H1 (cell line): ENCODE measurements at regions not wholly inside any gene's neighbourhood (a gene's known extent, or its start where the extent isn't known, plus 50 kb on each side); places are given as distances from the start of the nearest gene placed in this dataset.

Source experiments
- TAF7 ChIP-seq: optimal IDR thresholded peaks from 2 replicates; pipeline ENCODE3; 2011; ENCODE audit warnings: low read depth, mild to moderate bottlenecking, inconsistent platforms, low read length, moderate library complexity, borderline replicate concordance
- TF ChIP-seq, protein P1 (sequence below): fragments of 300-600 bp; sonication (generic); IDR thresholded peaks from 2 replicates; pipeline ENCODE4 v1.7.1; 2012; ENCODE audit warnings: low read length, moderate library complexity, mild to moderate bottlenecking, inconsistent platforms; ENCODE audit not compliant: insufficient replicate concordance

DNA sequence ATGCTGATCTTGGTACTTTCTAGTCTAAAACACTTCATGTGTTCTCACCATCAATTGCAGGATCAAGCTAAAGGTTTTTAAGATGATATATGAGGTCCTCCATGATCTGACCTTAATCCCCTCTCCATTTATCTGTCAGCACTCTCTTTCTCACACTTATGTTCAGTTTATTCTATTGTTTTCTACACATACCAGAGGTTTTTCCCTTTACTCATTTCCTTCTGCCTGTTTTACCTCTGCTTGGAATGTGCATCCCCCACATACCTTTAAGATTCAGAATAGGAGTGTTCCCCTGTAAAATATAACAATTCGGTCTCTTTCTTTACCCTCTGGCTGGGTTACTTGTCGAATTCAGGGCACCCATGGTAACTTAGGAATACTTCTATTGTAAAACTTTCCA, 219.1 kb upstream of the PKP2 start (continued):
- TF ChIP-seq, protein P1, sequence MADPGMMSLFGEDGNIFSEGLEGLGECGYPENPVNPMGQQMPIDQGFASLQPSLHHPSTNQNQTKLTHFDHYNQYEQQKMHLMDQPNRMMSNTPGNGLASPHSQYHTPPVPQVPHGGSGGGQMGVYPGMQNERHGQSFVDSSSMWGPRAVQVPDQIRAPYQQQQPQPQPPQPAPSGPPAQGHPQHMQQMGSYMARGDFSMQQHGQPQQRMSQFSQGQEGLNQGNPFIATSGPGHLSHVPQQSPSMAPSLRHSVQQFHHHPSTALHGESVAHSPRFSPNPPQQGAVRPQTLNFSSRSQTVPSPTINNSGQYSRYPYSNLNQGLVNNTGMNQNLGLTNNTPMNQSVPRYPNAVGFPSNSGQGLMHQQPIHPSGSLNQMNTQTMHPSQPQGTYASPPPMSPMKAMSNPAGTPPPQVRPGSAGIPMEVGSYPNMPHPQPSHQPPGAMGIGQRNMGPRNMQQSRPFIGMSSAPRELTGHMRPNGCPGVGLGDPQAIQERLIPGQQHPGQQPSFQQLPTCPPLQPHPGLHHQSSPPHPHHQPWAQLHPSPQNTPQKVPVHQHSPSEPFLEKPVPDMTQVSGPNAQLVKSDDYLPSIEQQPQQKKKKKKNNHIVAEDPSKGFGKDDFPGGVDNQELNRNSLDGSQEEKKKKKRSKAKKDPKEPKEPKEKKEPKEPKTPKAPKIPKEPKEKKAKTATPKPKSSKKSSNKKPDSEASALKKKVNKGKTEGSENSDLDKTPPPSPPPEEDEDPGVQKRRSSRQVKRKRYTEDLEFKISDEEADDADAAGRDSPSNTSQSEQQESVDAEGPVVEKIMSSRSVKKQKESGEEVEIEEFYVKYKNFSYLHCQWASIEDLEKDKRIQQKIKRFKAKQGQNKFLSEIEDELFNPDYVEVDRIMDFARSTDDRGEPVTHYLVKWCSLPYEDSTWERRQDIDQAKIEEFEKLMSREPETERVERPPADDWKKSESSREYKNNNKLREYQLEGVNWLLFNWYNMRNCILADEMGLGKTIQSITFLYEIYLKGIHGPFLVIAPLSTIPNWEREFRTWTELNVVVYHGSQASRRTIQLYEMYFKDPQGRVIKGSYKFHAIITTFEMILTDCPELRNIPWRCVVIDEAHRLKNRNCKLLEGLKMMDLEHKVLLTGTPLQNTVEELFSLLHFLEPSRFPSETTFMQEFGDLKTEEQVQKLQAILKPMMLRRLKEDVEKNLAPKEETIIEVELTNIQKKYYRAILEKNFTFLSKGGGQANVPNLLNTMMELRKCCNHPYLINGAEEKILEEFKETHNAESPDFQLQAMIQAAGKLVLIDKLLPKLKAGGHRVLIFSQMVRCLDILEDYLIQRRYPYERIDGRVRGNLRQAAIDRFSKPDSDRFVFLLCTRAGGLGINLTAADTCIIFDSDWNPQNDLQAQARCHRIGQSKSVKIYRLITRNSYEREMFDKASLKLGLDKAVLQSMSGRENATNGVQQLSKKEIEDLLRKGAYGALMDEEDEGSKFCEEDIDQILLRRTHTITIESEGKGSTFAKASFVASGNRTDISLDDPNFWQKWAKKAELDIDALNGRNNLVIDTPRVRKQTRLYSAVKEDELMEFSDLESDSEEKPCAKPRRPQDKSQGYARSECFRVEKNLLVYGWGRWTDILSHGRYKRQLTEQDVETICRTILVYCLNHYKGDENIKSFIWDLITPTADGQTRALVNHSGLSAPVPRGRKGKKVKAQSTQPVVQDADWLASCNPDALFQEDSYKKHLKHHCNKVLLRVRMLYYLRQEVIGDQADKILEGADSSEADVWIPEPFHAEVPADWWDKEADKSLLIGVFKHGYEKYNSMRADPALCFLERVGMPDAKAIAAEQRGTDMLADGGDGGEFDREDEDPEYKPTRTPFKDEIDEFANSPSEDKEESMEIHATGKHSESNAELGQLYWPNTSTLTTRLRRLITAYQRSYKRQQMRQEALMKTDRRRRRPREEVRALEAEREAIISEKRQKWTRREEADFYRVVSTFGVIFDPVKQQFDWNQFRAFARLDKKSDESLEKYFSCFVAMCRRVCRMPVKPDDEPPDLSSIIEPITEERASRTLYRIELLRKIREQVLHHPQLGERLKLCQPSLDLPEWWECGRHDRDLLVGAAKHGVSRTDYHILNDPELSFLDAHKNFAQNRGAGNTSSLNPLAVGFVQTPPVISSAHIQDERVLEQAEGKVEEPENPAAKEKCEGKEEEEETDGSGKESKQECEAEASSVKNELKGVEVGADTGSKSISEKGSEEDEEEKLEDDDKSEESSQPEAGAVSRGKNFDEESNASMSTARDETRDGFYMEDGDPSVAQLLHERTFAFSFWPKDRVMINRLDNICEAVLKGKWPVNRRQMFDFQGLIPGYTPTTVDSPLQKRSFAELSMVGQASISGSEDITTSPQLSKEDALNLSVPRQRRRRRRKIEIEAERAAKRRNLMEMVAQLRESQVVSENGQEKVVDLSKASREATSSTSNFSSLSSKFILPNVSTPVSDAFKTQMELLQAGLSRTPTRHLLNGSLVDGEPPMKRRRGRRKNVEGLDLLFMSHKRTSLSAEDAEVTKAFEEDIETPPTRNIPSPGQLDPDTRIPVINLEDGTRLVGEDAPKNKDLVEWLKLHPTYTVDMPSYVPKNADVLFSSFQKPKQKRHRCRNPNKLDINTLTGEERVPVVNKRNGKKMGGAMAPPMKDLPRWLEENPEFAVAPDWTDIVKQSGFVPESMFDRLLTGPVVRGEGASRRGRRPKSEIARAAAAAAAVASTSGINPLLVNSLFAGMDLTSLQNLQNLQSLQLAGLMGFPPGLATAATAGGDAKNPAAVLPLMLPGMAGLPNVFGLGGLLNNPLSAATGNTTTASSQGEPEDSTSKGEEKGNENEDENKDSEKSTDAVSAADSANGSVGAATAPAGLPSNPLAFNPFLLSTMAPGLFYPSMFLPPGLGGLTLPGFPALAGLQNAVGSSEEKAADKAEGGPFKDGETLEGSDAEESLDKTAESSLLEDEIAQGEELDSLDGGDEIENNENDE, result no peak
- TF ChIP-seq TAF7, result no peak
